ENCODE measurements at regions not wholly inside any gene's neighbourhood (a gene's known extent, or its start where the extent isn't known, plus 50 kb on each side); places are given as distances from the start of the nearest gene placed in this dataset.

DNA sequence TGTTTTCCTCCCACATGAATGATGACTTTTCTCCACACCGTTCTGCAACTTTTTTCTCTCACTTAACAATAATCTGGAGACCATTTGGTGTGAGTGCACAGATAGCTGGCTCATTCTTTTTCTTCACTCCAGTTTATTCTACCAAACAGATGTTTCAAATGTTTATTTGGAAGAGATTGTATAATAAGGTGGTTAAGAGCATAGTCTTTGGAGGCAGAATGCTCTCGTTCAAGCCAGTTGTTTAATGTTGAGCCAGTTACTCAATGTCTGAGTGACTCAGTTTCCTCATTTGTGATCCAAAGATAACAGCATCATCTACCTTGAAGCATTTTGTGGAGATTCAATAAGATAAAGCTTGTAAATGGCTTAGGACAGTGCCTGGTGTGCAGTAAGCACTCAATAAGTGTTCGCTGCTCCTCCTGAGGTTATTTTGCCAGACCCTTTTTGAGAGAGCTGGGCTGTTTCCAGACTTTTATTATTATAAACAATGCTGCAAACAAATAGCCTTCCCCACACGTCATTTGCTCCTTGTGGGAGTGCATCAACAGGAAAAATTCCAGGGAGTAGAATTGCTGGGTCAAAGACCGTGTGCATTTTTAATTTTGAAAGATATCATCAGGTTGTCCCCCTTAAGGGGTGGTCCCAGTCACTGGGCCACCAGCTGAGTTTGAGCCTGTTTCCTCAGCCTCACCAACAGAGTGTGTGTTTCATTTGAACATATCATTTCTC is 70.6 kb downstream of the VEGFA start:
- DNase-seq (ENCODE audit: extremely low read depth, low read depth): no peak

DNA sequence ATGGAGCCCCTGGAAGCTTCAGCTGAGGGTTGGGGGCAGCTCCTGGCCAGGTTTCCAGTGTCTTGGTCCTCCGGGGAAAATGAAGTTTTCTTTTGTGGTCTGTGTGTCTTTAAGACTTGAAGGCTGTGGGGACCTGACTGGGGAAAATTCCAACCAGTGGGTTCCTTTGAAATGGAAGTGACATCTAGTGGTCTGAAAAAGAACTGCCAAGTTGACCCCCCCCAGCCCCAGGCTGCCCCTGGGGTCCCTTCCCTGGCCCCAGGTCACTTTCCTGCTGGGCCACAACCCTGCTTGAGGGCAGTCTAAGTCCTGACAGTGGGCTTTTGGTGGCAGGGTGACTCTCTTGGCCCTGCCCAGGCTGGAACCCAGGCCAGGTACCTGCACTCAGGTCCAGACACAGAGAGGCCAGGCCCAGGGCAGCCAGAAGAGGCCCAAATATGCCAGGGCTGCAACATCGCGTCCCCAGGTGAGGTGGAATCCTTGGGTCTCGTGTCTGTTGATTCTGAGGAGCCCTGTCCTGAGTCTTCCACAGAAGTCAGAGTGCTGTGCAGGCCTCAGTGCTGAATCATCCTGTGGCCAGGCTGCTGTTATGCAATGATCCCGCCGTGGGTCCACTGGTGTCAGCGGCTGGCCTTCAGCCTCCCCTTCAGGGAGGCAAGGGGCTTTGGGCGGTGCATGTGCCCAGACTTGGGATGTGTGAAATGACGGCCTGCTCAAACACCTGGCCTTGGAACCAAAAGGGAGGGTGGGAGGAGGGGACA is 68.4 kb downstream of the VEGFA start:
- DNase-seq (ENCODE audit: extremely low read depth, low read depth): peak; percentile 30

DNA sequence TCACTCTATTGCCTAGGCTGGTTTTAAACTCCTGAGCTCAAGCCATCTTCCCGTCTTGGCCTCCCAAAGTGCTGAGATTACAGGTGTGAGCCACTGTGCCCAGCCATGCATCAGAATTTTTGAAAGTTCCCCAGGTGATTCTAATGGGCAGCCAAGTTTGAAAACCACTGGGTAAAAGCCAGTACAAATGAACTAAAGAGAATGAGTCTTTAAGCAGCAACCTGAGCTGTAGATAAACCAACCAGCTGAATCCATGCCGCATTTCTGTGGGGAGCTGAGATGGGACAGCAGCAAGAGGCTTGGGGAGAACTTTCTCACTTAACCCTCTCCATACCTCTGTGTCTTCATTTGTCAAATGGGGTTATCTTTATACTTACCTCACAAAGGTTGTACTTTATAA is 67.5 kb downstream of the VEGFA start:
- DNase-seq (ENCODE audit: extremely low read depth, low read depth): no peak

DNA sequence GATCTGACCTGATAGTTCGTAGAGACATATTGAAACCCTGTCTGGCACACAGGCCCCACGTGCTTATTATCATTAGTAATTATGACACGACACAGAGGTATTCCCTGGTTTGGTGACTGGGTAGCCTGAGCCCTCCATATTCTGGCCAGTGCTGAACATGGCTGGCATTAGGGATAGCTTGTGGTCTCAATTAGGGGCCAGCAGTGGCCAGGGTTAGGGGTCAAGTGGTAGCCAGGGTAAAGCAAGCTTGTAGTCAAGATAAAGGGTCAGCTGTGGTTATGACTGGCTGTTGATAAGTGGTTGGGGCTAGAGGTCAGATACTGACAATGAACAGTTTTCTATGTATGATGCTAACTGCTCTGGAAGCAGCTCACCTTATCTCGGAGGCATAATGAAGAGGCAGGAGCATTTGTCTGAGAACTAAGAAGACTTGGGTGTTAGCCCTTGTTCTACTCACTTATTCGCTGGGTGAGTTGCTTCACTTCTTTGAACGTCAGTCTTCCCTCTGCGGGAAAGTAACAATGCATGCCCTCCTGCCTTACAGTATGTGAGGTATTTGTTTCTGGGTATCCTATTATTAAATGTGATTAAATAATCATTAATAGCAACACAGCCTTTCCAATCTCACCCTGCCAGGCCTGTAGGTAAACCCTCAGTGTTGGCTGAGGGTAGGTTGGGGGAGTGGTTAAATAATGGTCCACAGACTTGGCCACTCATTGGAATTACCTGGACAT is 66.7 kb downstream of the VEGFA start:
- DNase-seq (ENCODE audit: extremely low read depth, low read depth): no peak

Small RNAs in the stretch of these regions (small RNA-seq; reads per million reads assigned to genes)
- 0 reads per million in 2 experiments for gene AL157371.1

All from NCI-H460 (cell line).